ENCODE measurements at regions not wholly inside any gene's neighbourhood (a gene's known extent, or its start where the extent isn't known, plus 50 kb on each side); places are given as distances from the start of the nearest gene placed in this dataset.
A peak's percentile ranks its signal among the peaks of the same experiment; 100 is the strongest.

DNA sequence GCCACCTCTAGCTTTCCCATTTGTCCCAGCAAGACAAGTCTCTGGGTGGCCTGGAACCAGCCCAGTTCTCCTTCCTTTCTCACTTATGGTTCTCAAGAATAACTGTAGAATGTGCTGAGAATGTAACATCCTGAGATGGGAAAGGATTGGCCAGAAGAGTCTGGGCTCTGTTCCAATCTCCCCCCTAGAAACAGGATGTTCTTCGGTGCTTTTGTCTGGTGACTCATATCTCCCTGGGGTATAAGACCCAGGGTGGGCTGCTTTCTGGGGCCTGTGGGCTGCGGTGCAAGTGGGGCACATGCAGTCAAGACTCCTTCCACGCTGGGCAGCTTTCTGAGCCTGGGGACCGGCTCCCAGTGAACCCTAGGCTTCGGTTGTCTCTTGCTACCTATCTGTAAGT, 251.2 kb upstream of the POU3F1 start:
- H4K20me1 ChIP-seq (ENCODE audit: control insufficient read depth, extremely low read depth, insufficient read depth, low read length), result peaks cover 2% of the 10 kb centered on the region
- no peaks in the 10 kb centered on the region for H3K9me3 ChIP-seq (ENCODE audit: control insufficient read depth, insufficient read depth, low read depth, low read length)
- TF ChIP-seq EZH2 (IDR thresholded peaks at IDR 0.05; ENCODE audit: low read length, missing control alignments) (no peak), CTCF (conservative IDR thresholded peaks at IDR 0.05 in 1 of 2, IDR thresholded peaks at IDR 0.05 in 1 of 2; ENCODE audit: low read depth in 1 of 2, low read length in 2 of 2) (no peak)
- no peaks in the 10 kb centered on the region for H3K4me1 ChIP-seq (ENCODE audit: control insufficient read depth, extremely low read depth, insufficient read depth, low read length)
- no peak overlapping the region for H3K4me2 ChIP-seq (ENCODE audit: extremely low read depth, insufficient read depth, low read length)
- H3K27ac ChIP-seq (ENCODE audit: insufficient read depth, low read length), result no peak overlapping the region
- DNase-seq (ENCODE audit: low read depth in 2 of 2), result peak in 1 of 2 donors; percentile 17
- no peaks in the 10 kb centered on the region for H3K36me3 ChIP-seq (ENCODE audit: control insufficient read depth, insufficient read depth, low read length)
- H3K9ac ChIP-seq (ENCODE audit: insufficient read depth, low read length), result no peak overlapping the region
- H3K27me3 ChIP-seq (ENCODE audit: control insufficient read depth, insufficient read depth, low read length), result no peaks in the 10 kb centered on the region
- H2AFZ ChIP-seq (ENCODE audit: low read length), result no peak overlapping the region
- H3K79me2 ChIP-seq (ENCODE audit: control insufficient read depth, insufficient read depth, low read length), result no peaks in the 10 kb centered on the region
- H3K4me3 ChIP-seq (replicated peaks in 1 of 4; ENCODE audit: control extremely low read depth in 1 of 4, insufficient read depth in 1 of 4, low read depth in 3 of 4, low read length in 4 of 4), result no peak overlapping the region

GRCh38 chr1:38297246-38297645, 250.7 kb upstream of the POU3F1 start:
- H3K27me3 ChIP-seq (ENCODE audit: control insufficient read depth, insufficient read depth, low read length), result no peaks in the 10 kb centered on the region
- H4K20me1 ChIP-seq (ENCODE audit: control insufficient read depth, extremely low read depth, insufficient read depth, low read length), result peaks cover 2% of the 10 kb centered on the region
- no peaks in the 10 kb centered on the region for H3K79me2 ChIP-seq (ENCODE audit: control insufficient read depth, insufficient read depth, low read length)
- H3K36me3 ChIP-seq (ENCODE audit: control insufficient read depth, insufficient read depth, low read length), result no peaks in the 10 kb centered on the region
- no peak overlapping the region for H2AFZ ChIP-seq (ENCODE audit: low read length)
- H3K4me3 ChIP-seq (replicated peaks in 1 of 4; ENCODE audit: control extremely low read depth in 1 of 4, insufficient read depth in 1 of 4, low read depth in 3 of 4, low read length in 4 of 4), result no peak overlapping the region
- H3K27ac ChIP-seq (ENCODE audit: insufficient read depth, low read length), result no peak overlapping the region
- H3K4me2 ChIP-seq (ENCODE audit: extremely low read depth, insufficient read depth, low read length), result no peak overlapping the region
- TF ChIP-seq EZH2 (IDR thresholded peaks at IDR 0.05; ENCODE audit: low read length, missing control alignments) (no peak), CTCF (conservative IDR thresholded peaks at IDR 0.05 in 1 of 2, IDR thresholded peaks at IDR 0.05 in 1 of 2; ENCODE audit: low read depth in 1 of 2, low read length in 2 of 2) (no peak)
- no peak for DNase-seq (ENCODE audit: low read depth in 2 of 2)
- no peaks in the 10 kb centered on the region for H3K9me3 ChIP-seq (ENCODE audit: control insufficient read depth, insufficient read depth, low read depth, low read length)
- H3K9ac ChIP-seq (ENCODE audit: insufficient read depth, low read length), result no peak overlapping the region
- H3K4me1 ChIP-seq (ENCODE audit: control insufficient read depth, extremely low read depth, insufficient read depth, low read length), result no peaks in the 10 kb centered on the region

- H4K20me1 ChIP-seq (ENCODE audit: control insufficient read depth, extremely low read depth, insufficient read depth, low read length), result peaks cover 2% of the 10 kb centered on the region
- H3K9ac ChIP-seq (ENCODE audit: insufficient read depth, low read length), result no peak overlapping the region
- H3K27ac ChIP-seq (ENCODE audit: insufficient read depth, low read length), result no peak overlapping the region
- DNase-seq (ENCODE audit: low read depth in 2 of 2), result no peak
- TF ChIP-seq EZH2 (IDR thresholded peaks at IDR 0.05; ENCODE audit: low read length, missing control alignments), result no peak
- no peak for TF ChIP-seq CTCF (conservative IDR thresholded peaks at IDR 0.05 in 1 of 2, IDR thresholded peaks at IDR 0.05 in 1 of 2; ENCODE audit: low read depth in 1 of 2, low read length in 2 of 2)
- no peak overlapping the region for H2AFZ ChIP-seq (ENCODE audit: low read length)
- no peaks in the 10 kb centered on the region for H3K79me2 ChIP-seq (ENCODE audit: control insufficient read depth, insufficient read depth, low read length)
- no peak overlapping the region for H3K4me2 ChIP-seq (ENCODE audit: extremely low read depth, insufficient read depth, low read length)
- H3K9me3 ChIP-seq (ENCODE audit: control insufficient read depth, insufficient read depth, low read depth, low read length), result no peaks in the 10 kb centered on the region
- H3K4me3 ChIP-seq (replicated peaks in 1 of 4; ENCODE audit: control extremely low read depth in 1 of 4, insufficient read depth in 1 of 4, low read depth in 3 of 4, low read length in 4 of 4), result no peak overlapping the region
- H3K27me3 ChIP-seq (ENCODE audit: control insufficient read depth, insufficient read depth, low read length), result no peaks in the 10 kb centered on the region
- no peaks in the 10 kb centered on the region for H3K4me1 ChIP-seq (ENCODE audit: control insufficient read depth, extremely low read depth, insufficient read depth, low read length)
- no peaks in the 10 kb centered on the region for H3K36me3 ChIP-seq (ENCODE audit: control insufficient read depth, insufficient read depth, low read length)
Measured at GRCh38 chr1:38296047-38296446, 249.5 kb upstream of the POU3F1 start.

All from fibroblast of lung (primary cell).